MM.1S (cell line): ENCODE measurements at regions not wholly inside any gene's neighbourhood (a gene's known extent, or its start where the extent isn't known, plus 50 kb on each side); places are given as distances from the start of the nearest gene placed in this dataset.
"Not testable (repeated sequence)": the region's sequence is repeated elsewhere in the genome, so short reads cannot be mapped to it uniquely, and the experiment has no call there.

Experiments used
- DNase-seq: peaks from one replicate; pipeline ENCODE4 v3.0.0-alpha.2; 2015
- H2AFZ ChIP-seq: fragments of 300-600 bp; sonication (generic); 2 replicates; pipeline ENCODE4 v1.6.0; 2016; ENCODE audit warnings: antibody characterized with exemption, low read length
- H3F3A ChIP-seq: fragments of 300-600 bp; sonication (generic); 2 replicates; pipeline ENCODE4 v1.6.1; 2016; ENCODE audit warnings: mild to moderate bottlenecking, antibody characterized with exemption, low read length, moderate library complexity, mixed read lengths; ENCODE audit not compliant: insufficient read depth
- H3K27ac ChIP-seq: fragments of 300-600 bp; sonication (generic); 2 replicates; pipeline ENCODE4 v1.5.1; 2016; ENCODE audit warnings: mild to moderate bottlenecking, low read length
- H3K27me3 ChIP-seq: fragments of 300-600 bp; sonication (generic); replicated peaks from 2 replicates; pipeline ENCODE4 v1.6.0; 2016; ENCODE audit warnings: low read length; ENCODE audit not compliant: insufficient read depth
- H3K36me3 ChIP-seq: fragments of 300-600 bp; sonication (generic); replicated peaks from 2 replicates; pipeline ENCODE4 v1.6.1; 2016; ENCODE audit warnings: mild to moderate bottlenecking, low read length, mixed read lengths; ENCODE audit not compliant: insufficient read depth
- H3K4me1 ChIP-seq: fragments of 300-600 bp; sonication (generic); 2 replicates; pipeline ENCODE4 v1.6.1; 2016; ENCODE audit warnings: low read length, mixed read lengths
- H3K4me2 ChIP-seq: fragments of 300-600 bp; sonication (generic); 2 replicates; pipeline ENCODE4 v1.6.0; 2016; ENCODE audit warnings: low read depth, low read length
- H3K4me3 ChIP-seq: fragments of 300-600 bp; sonication (generic); 2 replicates; pipeline ENCODE4 v1.5.1; 2016; ENCODE audit warnings: low read length, mixed read lengths
- H3K79me2 ChIP-seq: fragments of 300-600 bp; sonication (generic); 2 replicates; pipeline ENCODE4 v1.6.1; 2016; ENCODE audit warnings: mixed run types, low read length, mixed read lengths
- H3K9ac ChIP-seq: fragments of 300-600 bp; sonication (generic); 2 replicates; pipeline ENCODE4 v1.6.1; 2016; ENCODE audit warnings: low read length, mixed read lengths
- H3K9me2 ChIP-seq: fragments of 300-600 bp; sonication (generic); replicated peaks from 2 replicates; pipeline ENCODE4 v1.6.1; 2016; ENCODE audit warnings: mild to moderate bottlenecking, low read length, mixed read lengths; ENCODE audit not compliant: insufficient read depth
- H3K9me3 ChIP-seq: fragments of 300-600 bp; sonication (generic); replicated peaks from 2 replicates; pipeline ENCODE4 v1.6.1; 2016; ENCODE audit warnings: mild to moderate bottlenecking, low read length, mixed read lengths; ENCODE audit not compliant: insufficient read depth
- H4K20me1 ChIP-seq: fragments of 300-600 bp; sonication (generic); 2 replicates; pipeline ENCODE4 v1.6.1; 2016; ENCODE audit warnings: mild to moderate bottlenecking, low read length, moderate library complexity, mixed read lengths; ENCODE audit not compliant: insufficient read depth
- EZH2 ChIP-seq: fragments of 300-600 bp; sonication (generic); optimal IDR thresholded peaks from 2 replicates; pipeline ENCODE3; 2017; ENCODE audit warnings: low read depth, mild to moderate bottlenecking, antibody characterized with exemption, low read length, mixed read lengths
- EZH2phosphoT487 ChIP-seq: fragments of 300-600 bp; sonication (generic); IDR thresholded peaks from 2 replicates; pipeline ENCODE4 v1.6.1; 2018; ENCODE audit warnings: antibody characterized with exemption, low read length
- TF ChIP-seq, protein P1 (sequence below): fragments of 300-600 bp; sonication (generic); IDR thresholded peaks from 2 replicates; pipeline ENCODE4 v1.5.1; 2016; ENCODE audit warnings: antibody characterized with exemption, low read length, mixed read lengths

GRCh38 chr9:110016340-110016739, 191.6 kb downstream of the C9orf152 start:
- H3K27ac ChIP-seq, result no peak overlapping the region
- H3K4me3 ChIP-seq, result no peak overlapping the region
- H3K9me2 ChIP-seq, result no peaks in the 10 kb centered on the region
- H3K36me3 ChIP-seq, result no peaks in the 10 kb centered on the region
- TF ChIP-seq EZH2phosphoT487, result no peak
- TF ChIP-seq, protein P1, sequence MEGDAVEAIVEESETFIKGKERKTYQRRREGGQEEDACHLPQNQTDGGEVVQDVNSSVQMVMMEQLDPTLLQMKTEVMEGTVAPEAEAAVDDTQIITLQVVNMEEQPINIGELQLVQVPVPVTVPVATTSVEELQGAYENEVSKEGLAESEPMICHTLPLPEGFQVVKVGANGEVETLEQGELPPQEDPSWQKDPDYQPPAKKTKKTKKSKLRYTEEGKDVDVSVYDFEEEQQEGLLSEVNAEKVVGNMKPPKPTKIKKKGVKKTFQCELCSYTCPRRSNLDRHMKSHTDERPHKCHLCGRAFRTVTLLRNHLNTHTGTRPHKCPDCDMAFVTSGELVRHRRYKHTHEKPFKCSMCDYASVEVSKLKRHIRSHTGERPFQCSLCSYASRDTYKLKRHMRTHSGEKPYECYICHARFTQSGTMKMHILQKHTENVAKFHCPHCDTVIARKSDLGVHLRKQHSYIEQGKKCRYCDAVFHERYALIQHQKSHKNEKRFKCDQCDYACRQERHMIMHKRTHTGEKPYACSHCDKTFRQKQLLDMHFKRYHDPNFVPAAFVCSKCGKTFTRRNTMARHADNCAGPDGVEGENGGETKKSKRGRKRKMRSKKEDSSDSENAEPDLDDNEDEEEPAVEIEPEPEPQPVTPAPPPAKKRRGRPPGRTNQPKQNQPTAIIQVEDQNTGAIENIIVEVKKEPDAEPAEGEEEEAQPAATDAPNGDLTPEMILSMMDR, result no peak
- H3K27me3 ChIP-seq, result no peaks in the 10 kb centered on the region
- H2AFZ ChIP-seq, result no peak overlapping the region
- H3K9ac ChIP-seq, result no peak overlapping the region
- H3K79me2 ChIP-seq, result no peaks in the 10 kb centered on the region
- peaks cover 2% of the 10 kb centered on the region; the same call in 1 of the 2 replicates for H3K4me1 ChIP-seq
- H3K9me3 ChIP-seq, result no peaks in the 10 kb centered on the region
- H4K20me1 ChIP-seq, result no peaks in the 10 kb centered on the region
- no peak for DNase-seq
- no peaks in the 10 kb centered on the region for H3F3A ChIP-seq
- H3K4me2 ChIP-seq, result no peak overlapping the region

GRCh38 chr9:110020216-110020615, 187.7 kb downstream of the C9orf152 start:
- not testable (repeated sequence) for H3K9me2 ChIP-seq, H3K36me3 ChIP-seq, H3K27me3 ChIP-seq, H3K79me2 ChIP-seq, H3K9ac ChIP-seq, H4K20me1 ChIP-seq, DNase-seq, H3K27ac ChIP-seq, H3F3A ChIP-seq, H3K4me2 ChIP-seq, H3K4me3 ChIP-seq, H3K4me1 ChIP-seq, H3K9me3 ChIP-seq, H2AFZ ChIP-seq

DNA sequence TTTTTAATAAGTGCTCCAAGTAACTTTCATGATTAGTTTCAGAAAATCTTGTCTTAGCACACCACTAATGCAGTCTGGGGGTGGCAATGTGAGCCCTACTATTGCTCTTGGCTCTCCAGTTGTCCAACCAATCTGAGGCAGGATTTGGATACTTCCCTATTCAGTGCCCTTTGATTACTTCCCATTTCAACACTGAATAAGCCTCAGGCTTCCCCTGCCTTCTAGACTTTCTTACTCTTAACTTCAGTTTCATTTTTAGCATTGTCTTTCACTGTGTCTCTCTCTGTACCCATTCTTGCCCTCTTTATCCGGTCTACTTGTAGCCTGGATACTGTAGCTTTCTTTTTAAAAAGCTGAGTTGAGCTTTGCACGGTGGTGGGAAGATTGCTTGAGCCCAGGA, 186.1 kb downstream of the C9orf152 start:
- peak; percentile 53 for DNase-seq
- no peaks in the 10 kb centered on the region for H3K27me3 ChIP-seq
- TF ChIP-seq, protein P1, result no peak
- TF ChIP-seq EZH2 (no peak), EZH2phosphoT487 (no peak)
- peak overlapping the region; percentile 2; the same call in 1 of the 2 replicates for H3K4me3 ChIP-seq
- H3K79me2 ChIP-seq, result no peaks in the 10 kb centered on the region
- H3K27ac ChIP-seq, result peak overlapping the region; percentile 45; the same call in 1 of the 2 replicates
- peaks cover 9% of the 10 kb centered on the region; the same call in 1 of the 2 replicates for H3K4me1 ChIP-seq
- H3K9me3 ChIP-seq, result no peaks in the 10 kb centered on the region
- 0 out of 2 replicates have a peak, but pooled peaks cover 3% of the 10 kb centered on the region for H3F3A ChIP-seq
- H3K36me3 ChIP-seq, result no peaks in the 10 kb centered on the region
- peak overlapping the region; percentile 48 for H3K4me2 ChIP-seq
- H4K20me1 ChIP-seq, result no peaks in the 10 kb centered on the region
- H3K9ac ChIP-seq, result peak overlapping the region; percentile 5; the same call in 1 of the 2 replicates
- H2AFZ ChIP-seq, result peak overlapping the region; percentile 28
- H3K9me2 ChIP-seq, result no peaks in the 10 kb centered on the region

DNA sequence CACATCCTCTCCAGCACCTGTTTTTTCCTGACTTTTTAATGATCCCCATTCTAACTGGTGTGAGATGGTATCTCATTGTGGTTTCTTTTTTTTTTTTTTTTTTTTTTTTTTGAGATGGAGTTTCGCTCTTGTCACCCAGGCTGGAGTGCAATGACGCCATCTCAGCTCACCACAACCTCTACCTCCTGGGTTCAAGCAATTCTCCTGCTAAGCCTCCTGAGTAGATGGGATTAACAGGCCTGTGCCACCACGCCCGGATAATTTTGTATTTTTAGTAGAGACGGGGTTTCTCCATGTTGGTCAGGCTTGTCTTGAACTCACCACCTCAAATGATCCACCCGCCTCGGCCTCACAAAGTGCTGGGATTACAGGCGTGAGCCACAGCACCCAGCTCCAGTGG, 184.7 kb downstream of the C9orf152 start:
- H4K20me1 ChIP-seq, H3K4me3 ChIP-seq, H3K27ac ChIP-seq, H2AFZ ChIP-seq, DNase-seq, H3F3A ChIP-seq, H3K4me1 ChIP-seq, H3K9me3 ChIP-seq, H3K36me3 ChIP-seq, H3K9ac ChIP-seq, H3K4me2 ChIP-seq, H3K79me2 ChIP-seq, H3K9me2 ChIP-seq, H3K27me3 ChIP-seq: not testable (repeated sequence)
